B cell (primary cell): ENCODE measurements at regions not wholly inside any gene's neighbourhood (a gene's known extent, or its start where the extent isn't known, plus 50 kb on each side); places are given as distances from the start of the nearest gene placed in this dataset.

ENCODE experiments used
- EZH2 ChIP-seq: IDR thresholded peaks from 2 replicates; pipeline ENCODE4 v1.6.1; 2012; ENCODE audit warnings: borderline replicate concordance, low read depth, mild to moderate bottlenecking, moderate library complexity, low read length; ENCODE audit not compliant: insufficient read depth, poor library complexity, severe bottlenecking
- TF ChIP-seq, protein P1 (sequence below): fragments of 200-600 bp; IDR thresholded peaks from one replicate; pipeline ENCODE4 v1.8.0; 2022; ENCODE audit warnings: antibody characterized with exemption, mild to moderate bottlenecking

DNA sequence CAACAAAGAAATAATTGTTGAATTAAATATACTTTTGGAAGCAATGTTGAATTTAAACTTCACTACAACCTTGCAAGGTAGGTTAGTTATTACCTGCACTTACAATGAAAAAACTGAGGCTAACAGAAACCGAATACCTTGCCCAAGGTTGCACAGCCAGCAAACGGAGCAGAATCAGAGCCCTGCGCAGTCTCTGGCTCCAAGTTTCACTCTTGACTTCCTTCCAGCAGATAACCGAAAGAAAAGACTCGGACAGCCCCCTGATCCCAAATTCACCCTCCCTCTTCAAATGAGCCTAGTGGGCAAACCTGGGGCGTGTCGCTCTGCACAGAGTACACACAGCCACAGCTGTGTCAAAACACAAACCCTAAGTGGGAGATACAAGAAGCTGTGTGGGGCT, 72.1 kb upstream of the FOXQ1 start:
- TF ChIP-seq EZH2 = no peak
- TF ChIP-seq, protein P1, sequence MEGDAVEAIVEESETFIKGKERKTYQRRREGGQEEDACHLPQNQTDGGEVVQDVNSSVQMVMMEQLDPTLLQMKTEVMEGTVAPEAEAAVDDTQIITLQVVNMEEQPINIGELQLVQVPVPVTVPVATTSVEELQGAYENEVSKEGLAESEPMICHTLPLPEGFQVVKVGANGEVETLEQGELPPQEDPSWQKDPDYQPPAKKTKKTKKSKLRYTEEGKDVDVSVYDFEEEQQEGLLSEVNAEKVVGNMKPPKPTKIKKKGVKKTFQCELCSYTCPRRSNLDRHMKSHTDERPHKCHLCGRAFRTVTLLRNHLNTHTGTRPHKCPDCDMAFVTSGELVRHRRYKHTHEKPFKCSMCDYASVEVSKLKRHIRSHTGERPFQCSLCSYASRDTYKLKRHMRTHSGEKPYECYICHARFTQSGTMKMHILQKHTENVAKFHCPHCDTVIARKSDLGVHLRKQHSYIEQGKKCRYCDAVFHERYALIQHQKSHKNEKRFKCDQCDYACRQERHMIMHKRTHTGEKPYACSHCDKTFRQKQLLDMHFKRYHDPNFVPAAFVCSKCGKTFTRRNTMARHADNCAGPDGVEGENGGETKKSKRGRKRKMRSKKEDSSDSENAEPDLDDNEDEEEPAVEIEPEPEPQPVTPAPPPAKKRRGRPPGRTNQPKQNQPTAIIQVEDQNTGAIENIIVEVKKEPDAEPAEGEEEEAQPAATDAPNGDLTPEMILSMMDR = no peak
